HG02938 (cell line): ENCODE measurements at regions not wholly inside any gene's neighbourhood (a gene's known extent, or its start where the extent isn't known, plus 50 kb on each side); places are given as distances from the start of the nearest gene placed in this dataset.

Source experiments
- ATAC-seq: cut with Tn5 transposase; IDR thresholded peaks from one replicate; pipeline ENCODE4 v1.9.1; 2021; ENCODE audit warnings: mild to moderate bottlenecking, moderate library complexity; ENCODE audit not compliant: unreplicated experiment

DNA sequence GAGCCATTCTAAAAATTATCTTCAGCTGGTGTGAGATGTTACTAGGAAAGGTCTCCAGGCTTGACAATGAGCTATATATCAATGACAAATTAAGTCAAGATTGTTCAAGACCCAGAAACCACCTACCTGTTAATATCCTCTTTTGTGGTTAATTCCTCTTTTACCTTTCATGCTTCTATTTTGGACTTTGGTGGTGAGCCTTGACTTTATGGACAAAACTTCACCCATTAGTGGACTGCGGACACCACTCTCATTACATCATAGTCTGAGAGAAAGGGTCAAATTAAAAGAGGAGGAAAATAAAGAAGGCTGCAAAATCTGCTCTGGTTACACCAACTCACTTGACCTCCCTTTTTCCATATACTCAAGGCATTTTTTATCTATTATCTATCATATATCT is 271.5 kb upstream of the TTC14 start:
- no peak for ATAC-seq

DNA sequence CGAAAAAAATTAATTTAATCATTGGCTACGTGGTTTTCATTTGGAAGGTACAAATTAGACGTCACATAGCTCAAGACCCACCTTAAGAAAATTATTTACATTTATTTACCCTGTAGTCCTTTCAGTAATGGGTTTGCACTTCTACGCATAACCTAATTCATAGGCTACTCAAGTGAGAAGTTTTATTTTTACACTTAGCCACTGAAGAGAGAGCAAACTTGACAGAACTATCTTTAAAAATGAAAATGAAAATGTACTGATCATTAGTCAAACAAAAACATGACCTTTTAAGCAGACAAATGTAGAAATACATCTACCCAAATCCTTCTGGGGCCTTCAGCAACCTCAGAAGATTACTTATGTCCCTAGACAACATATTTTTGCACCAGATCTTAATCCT is 269.4 kb upstream of the TTC14 start:
- peak; percentile 49 for ATAC-seq

DNA sequence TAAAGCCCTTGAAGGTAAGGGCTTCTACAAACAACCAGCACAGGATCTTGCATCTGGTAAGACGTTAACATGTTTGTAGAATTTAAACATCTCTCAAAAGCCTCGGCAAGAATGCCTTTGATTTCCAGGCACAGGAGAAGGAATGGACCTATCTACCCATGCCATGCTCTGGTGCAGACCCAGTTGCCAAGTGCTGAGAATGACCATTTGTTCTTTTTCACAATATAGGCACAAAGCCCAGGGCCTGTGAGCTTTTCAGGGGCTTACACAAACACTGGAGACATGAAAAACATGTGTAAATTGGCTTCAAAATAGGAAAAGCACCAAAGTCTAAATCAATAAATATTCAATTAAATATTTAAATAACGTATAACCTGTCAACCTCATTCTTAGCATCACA is 266.9 kb upstream of the TTC14 start:
- no peak for ATAC-seq

DNA sequence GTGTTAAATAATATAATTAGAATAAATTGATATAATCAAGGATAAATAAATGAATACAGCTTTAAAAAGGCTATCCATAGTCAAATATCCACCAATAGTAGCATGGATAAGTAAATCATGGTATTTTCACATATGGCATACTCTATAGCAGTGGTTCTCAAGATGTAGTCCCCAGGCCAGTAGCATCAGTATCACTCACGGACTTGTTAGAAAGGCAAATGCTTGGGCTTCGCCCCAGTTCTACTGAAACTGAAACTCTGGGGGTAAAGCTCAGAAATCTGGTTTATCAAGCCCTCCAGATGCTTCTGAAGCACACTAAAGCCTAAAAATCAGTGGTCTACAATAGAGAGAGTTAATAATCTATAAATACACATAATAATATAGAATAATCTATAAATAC is 261.6 kb upstream of the TTC14 start:
- no peak for ATAC-seq

DNA sequence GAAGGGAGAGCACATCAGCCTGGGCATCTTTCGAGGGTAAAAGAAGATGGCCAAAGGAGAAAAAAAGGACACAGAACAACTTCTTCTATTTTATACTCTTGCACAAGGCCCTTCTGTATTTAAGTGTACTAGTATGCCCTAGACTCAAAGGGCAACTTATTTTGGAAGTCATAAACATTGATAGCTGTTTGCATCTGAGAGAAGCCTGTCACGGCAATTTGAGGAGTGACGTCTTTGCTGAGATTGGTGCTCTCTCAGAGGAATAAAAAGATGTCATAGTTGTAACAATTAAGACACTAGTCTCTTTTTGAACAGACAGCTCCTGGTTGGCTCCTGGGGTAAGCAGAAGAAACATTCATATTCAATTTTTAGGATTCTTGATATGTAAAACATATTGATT is 260.4 kb upstream of the TTC14 start:
- no peak for ATAC-seq

DNA sequence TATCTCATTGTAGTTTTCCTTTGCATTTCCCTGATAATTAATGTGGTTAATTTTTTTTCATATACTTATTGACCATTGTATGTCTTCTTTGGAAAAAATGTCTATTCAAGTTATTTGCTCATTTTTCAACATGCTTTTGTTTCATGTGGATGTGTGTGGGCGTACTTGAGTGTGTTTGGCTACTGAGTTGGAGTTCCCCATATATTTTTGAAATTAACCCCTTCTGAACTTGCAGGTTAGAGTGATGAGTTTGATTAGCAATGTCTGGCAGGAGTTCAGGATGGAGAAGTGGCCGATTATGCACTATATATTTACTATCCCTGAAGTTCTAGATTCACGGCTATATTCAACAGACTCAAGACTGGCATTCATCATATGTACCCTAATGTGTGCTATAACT is 250.4 kb upstream of the TTC14 start:
- ATAC-seq: no peak

DNA sequence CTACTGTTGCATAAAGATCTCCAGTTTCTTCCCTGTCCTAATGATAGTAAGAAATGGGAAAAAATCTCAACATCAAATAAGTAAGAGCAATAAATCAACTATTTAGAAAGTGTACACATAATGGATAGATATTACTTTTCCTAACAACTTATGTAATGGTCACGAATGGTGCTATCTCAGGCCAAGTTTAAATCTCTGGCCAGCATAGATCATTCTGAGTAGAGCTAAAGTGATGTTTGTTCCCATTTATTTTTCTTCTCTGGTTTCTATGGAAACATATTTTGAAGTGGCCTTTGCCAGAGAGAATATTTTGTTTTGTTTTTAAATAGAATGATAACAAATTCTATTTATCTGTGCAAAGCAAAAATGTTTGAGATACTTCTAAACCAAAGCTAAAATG is 249.7 kb upstream of the TTC14 start:
- ATAC-seq: no peak

DNA sequence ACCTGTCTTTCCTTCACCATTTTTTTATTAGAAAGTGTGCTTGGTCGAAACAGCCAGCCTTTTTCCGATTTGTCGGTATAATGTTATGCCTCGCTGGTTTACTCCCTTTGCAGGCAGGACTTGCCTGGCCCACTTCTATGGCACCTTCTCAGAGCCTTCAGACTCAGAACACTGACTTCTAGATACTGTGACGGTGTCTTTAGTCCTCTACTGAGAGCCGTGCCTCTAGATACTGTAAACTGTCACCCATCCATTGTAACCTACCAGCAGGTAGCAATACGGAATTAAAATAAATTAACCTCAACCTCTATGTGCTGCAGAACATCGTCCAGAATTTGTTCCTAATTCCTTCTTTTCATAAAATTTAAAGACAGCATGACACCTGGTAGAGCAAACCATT is 247.7 kb upstream of the TTC14 start:
- ATAC-seq: no peak

DNA sequence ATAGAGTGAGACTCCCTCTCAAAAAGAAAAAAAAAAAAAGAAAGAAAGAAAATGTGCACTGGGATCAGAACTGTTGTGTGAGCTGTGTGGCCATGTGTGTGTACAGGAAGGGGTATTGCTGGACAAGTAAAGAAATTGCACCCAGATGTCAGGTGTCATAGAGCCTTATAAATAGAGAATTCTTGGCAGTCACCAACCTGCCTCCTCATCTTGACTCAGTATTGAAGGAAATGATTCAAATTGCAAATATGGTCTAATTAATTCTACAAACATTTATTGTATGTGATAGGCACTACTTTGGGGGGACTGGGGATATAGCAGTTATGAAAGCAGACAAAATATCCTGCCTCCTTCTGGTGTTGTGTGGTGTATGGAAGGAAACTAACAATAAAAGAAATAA is 243.8 kb upstream of the TTC14 start:
- no peak for ATAC-seq

DNA sequence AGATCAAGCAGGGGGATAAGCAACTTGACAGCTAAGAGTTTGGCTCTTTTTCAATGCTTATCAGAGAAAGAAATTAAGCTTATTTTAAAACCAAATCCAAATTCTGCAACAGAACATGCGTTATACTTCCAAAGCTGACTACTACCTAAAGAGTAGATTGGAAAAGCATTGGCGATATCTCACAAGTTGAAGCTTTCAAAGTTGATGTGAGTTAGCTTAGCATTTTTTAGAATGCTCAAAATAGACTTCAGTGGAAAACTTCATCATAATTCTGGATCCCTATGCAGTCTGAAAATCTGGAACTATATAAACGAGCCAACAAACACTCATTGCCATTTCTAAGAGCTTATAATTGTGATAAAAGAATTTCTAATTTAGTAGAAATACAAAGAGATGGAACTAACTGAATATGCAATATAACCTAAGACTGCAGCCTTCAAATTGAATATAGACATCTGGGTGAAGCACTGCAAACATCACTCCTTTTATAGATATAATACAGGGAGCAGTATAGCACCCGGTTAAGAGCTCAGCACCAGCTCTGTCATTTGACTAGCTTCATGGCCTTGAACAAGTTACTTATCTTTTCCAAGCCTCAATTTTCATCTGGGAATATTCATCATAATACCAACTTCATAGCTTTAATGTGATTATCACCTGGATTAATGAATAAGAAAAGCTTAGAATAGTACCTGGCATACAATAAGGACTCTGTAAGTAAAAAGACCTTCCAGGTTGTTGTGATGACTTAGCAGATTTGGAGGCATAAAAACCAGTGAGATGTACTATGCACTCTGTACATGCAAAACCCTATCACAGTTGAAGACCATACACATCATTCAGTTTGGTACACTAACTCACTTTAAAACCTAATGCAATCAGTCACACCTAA is 242.7 kb upstream of the TTC14 start:
- no peak for ATAC-seq

DNA sequence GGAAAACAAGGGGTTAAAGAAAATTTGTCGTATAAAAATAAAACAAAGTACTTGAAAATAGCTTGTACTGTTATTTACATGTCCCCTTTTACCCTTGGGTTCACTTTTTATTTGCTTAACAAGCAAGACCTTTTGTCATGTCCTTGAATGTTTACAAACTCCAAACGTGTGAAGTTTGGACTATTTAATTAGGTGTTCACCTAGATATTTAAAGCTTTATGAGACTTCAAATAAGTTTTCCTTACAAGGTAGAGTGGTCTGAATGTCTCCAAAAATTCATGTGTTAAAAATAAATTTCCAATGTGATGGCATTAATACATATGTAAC is 242.0 kb upstream of the TTC14 start:
- no peak for ATAC-seq

DNA sequence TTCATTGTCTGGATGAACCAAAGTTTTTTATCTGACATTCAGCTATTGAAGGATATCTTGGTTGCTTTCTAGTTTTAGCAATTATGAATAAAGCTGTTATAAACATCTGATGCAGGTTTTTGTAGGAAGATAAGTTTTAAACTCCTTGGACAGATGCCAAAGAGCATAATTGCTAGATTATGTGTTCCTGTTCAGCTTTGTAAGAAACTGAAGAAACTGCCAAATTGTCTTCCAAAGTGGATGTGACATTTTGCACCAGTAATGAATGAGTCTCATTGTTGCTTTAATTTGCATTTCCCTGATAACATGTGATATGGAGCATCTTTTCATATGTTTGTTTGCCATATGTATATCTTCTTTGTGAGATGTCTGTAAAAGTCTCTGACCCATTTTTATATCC is 239.9 kb upstream of the TTC14 start:
- ATAC-seq: no peak

DNA sequence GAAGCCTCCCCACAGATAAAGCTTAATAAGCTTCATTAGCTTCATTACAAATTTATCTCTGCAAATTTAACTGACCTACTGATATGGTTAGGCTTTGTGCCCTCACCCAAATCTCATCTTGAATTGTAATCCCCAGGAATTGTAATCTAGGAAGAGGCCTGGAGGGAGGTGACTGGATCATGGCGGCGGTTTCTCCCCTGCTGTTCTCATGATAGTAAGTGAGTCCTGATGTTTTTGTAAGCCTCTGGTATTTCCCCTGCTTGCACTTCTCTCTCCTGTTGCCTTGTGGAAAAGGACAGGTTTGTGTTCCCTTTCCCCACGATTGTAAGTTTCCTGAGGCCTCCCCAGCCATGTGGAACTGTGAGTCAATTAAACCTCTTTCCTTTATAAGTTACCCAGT is 226.1 kb upstream of the TTC14 start:
- ATAC-seq: no peak

DNA sequence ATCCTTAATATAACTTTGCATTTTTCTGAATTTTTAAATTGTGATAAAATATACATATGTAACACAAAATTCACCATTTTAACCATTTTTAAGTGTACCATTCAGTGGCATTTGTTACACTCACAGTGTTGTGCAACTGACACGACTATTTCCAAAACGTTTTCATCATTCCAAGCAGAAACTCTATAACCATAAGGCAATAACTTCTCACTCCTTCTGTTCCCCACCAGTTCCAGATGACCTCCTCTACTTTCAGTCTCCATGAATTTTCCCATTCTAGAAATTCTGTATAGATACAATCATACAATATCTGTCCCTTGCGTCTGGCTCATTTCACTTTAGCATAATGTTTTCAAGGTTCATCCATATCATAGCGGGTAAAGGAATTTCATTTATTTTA is 223.5 kb upstream of the TTC14 start:
- no peak for ATAC-seq

DNA sequence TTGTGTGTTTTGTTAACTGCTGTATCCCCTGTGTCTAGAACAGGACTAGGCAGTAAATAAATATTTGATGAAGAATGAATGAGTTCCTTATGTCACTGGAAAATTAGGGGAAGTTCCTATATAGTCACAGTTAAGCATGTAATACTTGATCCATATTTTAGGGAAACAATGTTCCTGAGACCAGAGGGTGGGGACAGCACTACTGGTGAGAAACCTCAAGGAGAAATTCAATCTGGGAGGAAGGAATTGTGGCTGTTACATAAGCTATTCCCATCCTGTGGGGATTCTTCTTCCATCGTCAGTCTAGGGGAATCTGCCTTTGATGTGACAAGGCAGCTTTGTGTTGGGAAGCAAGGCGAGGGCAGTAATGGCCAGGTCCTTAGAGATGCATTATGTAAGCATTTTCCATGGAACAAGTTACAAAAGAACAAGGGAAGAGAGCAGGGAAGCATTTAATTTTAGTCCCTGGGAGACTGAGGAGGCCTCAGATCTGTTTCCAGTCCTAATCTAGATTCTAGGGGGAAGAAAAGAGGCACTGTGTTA is 219.3 kb upstream of the TTC14 start:
- no peak for ATAC-seq

DNA sequence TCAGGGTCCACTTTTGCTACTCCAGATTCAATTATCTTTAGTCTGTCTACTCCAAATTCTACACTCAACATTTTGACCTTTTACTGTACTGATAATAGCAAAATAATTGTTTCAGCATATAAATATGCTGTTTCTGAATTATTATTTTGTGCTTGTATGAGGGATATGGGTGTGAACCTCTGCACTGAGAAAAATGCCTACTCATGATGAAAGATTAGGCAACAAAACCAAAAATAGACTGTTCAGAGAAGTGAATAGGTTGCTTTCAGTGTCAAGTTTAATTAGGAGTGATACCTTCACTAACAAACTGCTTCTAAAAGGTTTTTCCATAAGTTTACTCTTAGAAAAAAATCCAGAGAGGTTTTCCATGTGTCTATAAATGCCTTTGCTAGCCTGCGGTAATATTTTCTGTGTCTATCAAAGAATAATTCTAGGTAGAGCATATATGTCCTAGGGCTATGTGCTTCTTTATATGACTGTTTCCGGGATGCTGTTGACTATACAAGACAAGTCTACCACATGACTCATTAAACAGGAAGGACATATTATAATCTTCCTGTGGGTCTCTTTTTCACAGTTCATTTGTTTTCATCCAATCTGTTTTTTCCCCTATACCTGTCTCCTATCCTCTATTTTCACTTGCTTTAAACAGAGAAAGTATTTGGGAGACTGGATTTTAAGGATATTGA is 218.5 kb upstream of the TTC14 start:
- no peak for ATAC-seq

DNA sequence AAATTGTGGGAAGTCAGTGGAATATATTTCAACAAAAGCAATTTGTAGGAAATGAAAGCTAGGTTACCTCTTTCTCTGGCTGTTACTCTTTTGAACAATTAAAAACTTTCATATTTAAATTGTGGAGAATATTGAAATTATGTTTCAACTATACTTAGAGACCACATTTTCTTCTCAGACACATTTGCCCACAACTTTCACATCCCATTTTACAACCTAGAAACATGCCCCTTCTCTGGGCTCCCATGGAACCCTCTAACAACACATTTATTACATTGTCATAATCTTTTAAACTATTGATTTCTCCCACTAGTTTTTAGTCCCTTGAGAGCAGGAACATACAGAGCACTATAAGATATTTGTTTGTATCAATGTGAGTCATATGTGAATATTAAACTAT is 211.7 kb upstream of the TTC14 start:
- ATAC-seq: peak; percentile 59

DNA sequence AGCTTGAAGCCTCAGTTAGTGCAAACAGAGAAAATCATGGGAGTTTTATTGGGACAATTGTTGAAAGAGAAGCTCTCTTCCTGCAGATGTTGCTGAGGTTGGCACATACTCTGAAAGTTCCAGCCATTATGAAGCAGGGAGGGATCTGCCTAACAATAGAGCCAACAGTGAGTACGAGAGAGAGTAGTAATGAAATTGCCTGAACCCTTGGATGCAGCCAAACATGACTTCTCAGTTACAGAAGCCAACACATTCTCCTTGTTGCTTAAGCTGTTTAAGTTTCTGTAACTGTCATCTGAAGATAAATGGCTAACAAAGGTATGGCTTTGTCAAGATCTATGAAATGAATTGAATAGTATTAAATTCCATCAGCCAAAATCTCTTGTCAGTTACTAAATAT is 211.0 kb upstream of the TTC14 start:
- ATAC-seq: no peak

DNA sequence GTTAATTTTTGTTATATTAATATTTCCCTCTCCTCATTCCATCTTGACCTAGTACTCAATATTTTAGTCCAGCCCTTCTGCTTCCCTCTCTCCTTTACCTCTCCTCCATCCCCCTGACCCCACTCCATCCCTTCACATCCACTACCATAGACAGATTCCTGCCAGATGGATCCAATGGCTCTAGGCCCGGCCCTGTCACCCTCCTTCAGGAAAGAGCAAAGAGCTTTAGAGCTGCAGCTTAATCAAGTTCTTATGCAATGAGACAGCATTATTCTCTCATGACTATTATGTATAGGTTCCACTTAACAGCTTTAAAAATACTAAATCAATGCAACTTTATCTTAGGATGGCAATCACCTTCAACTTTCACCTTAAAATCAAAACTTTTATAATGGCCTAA is 200.7 kb upstream of the TTC14 start:
- ATAC-seq: no peak

DNA sequence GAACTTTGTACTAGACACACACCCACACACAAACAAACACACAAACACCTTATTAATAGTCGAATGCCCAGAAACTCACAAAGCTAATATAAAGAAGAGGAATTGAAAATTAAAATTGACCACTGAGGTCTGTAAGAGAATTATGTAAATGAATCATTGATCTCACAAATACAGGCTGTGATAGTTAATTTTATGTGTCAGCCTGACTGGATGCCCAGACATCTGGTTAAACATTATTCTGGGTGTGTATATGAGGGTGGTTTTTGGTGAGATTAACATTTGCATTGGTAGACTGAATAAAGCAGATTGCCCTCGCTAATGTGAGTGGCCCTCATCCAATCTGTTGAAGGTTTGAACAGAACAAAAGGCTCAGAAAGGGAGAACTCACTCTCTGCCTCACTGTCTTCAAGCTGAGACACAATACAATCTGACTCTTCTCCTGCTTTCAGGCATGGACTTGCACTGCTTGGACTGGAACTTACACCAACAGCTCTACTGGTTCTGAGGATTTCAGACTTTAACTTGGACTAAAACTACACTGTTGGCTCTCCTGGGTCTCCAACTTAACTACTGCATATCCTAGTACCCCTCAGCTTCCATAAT is 199.4 kb upstream of the TTC14 start:
- peak; percentile 81 for ATAC-seq

DNA sequence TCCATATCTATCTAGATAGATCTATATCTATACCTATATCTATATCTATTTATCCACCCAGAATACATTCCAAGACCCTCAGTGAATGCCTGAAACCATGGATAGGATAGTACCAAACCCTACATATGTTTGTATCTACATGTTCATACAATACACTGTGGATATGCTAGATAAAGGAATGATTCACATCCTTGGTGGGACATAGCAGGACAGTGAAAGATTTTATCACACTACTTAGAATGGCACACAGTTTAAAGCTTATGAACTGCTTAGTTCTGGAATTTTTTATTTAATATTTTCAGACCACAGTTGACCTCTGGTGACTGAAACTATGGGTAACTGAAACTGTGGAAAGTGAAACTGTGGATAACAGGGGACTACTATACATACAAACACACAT is 198.8 kb upstream of the TTC14 start:
- no peak for ATAC-seq

DNA sequence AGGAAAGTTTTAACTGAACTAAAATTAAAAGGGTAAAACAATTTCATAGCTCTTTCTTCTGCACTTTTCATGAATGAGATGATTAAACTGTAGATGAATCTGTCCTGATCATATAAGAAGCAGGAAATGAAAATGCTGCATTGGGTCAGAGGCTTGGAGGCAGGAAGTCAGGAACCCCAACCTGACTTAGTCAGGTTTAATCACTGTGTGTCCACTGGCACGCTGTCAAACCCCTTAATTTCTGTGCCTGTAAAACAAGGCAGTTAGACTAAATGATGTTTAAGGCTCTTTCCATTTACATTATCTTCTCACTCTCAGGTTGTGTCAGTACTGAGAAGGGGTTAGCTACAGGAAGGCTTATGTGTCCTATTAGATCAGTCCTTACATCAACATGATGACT is 193.3 kb upstream of the TTC14 start:
- no peak for ATAC-seq
